HG02943 (cell line): ENCODE measurements at regions not wholly inside any gene's neighbourhood (a gene's known extent, or its start where the extent isn't known, plus 50 kb on each side); places are given as distances from the start of the nearest gene placed in this dataset.

ENCODE experiments used
- ATAC-seq: cut with Tn5 transposase; IDR thresholded peaks from one replicate; pipeline ENCODE4 v1.9.1; 2021; ENCODE audit warnings: mild to moderate bottlenecking, low read depth, moderate library complexity; ENCODE audit not compliant: unreplicated experiment

GRCh38 chr11:115743719-115744118 is 239.5 kb upstream of the CADM1 start:
- ATAC-seq = no peak

- ATAC-seq = no peak
These were observed 237.3 kb upstream of the CADM1 start for GRCh38 chr11:115741376-115742107.

DNA sequence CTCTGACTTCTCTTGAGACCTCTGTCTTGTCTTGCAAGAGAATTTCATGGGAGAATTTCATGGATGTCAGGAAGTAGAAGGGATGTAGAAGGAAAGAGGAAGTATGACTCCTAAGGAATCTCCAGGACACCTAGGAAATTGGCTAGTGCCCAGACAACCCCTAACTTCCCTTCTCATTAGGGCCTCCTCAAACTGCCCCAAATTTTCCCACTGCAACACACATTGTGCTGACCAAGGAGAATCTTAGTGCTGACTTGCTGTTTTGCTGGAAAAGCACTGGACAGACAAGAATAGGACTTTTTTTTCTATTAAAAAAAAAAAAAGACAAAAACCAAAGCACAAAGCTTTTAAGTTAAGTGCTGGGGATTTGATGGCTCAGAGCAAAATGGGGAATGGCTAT is 236.1 kb upstream of the CADM1 start:
- no peak for ATAC-seq

- no peak for ATAC-seq
These were observed 235.7 kb upstream of the CADM1 start for GRCh38 chr11:115739878-115740277.

DNA sequence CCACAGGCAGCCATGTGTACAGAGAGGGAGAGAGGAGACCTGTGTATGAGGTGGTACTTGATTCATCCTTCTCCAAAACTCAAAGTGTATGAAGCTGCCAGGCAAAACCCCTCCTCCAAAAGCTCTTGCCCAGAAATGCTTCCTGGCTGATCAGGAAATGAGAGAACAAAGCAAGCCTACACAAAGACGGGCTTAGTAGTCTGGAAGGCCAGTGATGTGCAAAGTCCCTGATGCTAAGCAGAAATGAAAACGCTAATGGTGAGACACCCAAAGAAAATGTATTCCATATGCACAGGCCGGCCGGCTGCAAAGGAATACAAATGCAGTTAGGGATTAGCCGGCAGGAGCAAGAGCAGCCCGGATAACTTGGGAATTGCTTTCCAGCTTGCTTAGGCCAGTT is 234.9 kb upstream of the CADM1 start:
- no peak for ATAC-seq

GRCh38 chr11:115737875-115738274 is 233.7 kb upstream of the CADM1 start:
- ATAC-seq = no peak

DNA sequence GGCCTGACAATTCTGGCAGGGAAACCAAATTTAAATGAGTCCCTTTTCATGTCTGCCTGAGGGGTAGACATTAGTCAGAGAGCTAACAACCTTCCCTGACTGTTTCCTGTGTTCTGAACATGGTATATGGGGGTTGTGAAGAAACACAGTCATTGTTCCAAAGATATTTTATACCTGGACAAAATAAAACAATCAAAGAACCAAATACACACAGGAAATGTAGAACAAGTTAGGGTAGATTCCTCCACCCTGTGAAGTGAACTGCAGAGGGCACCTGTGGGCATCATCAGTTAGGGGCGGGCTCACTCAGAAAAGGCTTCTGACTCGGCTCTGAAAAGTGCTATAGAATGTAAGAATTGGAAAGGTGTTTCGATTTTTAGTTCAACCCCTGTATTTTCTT is 231.9 kb upstream of the CADM1 start:
- ATAC-seq = no peak

- ATAC-seq = no peak
These were observed 220.5 kb upstream of the CADM1 start for GRCh38 chr11:115724666-115725065.

DNA sequence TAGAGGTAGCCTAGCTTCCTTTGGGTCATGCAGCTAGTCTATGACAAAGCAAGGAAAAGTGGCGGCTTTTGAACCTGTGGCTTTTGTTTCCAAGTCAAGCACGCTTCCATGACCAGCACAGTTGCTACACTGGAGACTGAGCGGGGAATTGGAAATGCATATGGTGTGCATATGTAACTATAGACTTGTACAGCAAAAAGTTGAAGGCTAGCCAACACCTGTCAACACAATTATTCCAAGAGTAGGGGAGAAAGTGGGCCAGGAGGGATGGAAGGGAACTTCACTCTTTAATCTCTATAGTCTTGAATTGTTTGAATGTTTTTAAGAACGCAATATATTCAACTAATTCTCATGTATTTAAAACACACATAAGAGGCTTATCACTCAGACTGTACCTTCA is 218.5 kb upstream of the CADM1 start:
- no peak for ATAC-seq

DNA sequence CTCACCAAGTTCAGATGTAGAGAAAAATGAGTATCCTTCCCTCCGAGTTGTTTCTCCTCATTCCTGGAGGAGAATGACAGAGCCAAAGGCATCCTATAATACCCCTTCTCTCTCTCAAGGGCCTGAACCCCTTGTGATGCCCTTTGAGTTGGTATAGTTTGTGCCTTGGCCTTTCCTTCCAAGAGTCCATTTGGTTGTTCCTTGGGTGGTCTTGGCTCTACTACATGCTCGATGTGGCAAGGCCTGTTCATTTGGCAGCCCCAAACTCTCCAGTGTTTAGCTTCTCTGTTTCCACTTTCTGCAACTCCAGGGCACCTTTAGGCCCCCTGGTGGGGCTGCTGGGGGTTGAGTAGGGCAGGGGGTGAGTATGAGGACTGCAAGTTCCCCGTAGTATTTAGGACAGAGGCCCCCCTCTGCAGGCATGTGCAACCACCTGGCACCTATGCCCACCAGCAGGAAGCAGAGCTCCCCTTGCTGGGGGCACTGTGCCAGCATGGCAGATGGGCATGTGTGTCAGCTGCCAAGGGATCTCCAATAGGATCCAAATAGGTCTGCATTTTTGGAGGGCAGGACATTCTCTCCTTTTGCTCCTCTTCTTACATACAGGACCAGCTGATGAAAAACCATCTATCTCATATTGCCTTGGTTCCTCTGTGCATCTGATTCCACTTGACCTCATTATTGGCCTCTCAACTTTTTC is 217.2 kb upstream of the CADM1 start:
- no peak for ATAC-seq

DNA sequence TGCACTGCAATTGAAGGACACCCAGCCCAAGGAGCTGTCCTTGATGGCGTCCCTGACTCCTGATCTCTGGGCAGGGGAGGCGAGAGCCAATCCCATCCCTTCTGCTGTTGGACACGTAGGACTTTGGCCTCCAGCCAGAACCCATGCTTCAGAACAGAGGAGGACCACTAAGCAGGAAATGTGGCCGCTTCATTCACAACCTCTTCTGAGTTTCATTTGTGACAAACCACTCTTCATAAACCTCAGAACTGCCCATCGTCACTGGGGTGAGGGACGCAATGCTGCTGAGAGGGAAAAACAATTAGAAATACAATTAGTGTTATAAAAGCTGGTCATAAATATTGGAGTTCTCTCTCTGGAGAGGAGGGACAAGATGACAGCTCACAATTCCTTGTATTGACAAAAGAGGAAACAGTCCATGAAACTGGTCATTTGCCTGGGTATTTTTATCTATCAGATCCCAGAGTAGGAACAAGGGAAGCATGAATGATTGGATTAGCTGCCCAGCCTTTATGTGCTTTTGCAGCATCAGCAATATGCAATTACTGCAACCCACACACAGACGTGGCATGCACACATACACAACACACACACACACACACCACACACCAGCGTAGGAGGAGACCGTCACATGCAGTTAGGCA is 216.5 kb upstream of the CADM1 start:
- no peak for ATAC-seq

- no peak for ATAC-seq
These were observed 214.7 kb upstream of the CADM1 start for GRCh38 chr11:115718945-115719344.

GRCh38 chr11:115718106-115718505 is 213.9 kb upstream of the CADM1 start:
- no peak for ATAC-seq

- no peak for ATAC-seq
These were observed 212.7 kb upstream of the CADM1 start for GRCh38 chr11:115716601-115717529.

- ATAC-seq = no peak
These were observed 211.9 kb upstream of the CADM1 start for GRCh38 chr11:115716080-115716479.

DNA sequence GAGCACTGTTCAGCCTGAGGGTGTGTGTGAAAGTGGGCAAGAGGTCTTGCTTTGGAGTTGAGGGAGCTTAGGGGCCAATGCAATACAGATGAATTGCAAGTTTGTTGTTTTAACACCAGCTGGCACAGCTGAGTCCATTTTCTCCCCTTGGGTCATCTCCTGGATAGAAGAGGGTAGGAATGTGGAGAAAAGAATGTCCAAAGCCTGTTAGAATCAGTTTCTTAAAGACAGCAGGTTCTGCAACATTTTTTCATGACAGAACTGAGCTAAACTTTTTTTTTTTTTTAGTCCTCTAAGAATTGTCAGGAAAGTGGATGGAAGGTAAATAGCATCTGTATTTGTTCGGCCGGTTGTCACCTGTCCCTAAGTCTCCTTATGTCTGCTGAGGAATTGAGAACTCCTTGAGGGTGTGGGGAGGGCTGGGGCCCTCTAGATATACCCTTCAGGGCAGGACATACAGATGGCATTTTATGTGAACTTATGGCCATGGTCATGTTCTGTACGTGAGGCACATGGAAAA is 211.1 kb upstream of the CADM1 start:
- ATAC-seq = no peak

DNA sequence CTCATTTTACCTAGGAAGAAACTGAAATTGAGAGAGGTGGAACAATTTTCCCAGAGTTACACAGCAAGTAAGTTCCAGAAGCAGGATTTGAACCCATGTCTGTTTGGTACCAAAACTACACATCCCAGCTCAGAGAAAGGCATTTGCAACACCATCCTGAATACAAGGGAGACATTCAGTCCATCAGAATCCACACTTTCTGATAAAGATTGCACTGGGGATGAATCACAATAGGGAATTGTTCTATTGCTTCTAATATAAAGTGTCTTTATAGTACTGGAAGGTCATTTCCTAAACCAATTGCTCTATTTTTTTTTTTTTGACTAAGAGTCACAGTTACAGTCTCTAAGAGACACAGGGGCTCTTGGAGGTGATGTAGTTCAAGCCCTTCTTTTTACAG is 208.1 kb upstream of the CADM1 start:
- ATAC-seq = no peak

GRCh38 chr11:115710980-115711379 is 206.8 kb upstream of the CADM1 start:
- ATAC-seq = no peak

DNA sequence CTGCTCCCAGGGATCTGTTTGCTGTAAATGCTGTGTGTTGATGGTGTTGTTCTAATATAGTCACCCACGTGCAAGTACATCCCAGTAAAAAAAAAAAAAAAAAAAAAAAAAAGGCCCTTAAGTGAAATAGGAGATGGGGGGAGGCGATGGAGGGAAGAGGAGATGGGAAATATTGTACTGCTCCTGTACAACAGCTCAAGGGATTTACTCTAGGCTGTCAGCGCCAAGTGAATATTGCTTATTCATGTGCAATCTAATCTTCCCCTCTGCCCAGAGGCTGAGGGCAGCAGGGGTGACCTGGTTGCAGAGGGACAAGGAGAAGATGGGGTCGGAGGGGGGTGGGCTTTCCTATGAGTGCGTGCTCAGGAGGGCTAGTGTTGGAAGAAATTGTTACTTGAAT is 206.2 kb upstream of the CADM1 start:
- ATAC-seq = no peak

GRCh38 chr11:115709297-115709696 is 205.1 kb upstream of the CADM1 start:
- ATAC-seq = no peak
